PC-9 (cell line): ENCODE measurements at regions not wholly inside any gene's neighbourhood (a gene's known extent, or its start where the extent isn't known, plus 50 kb on each side); places are given as distances from the start of the nearest gene placed in this dataset.

Experiments used
- EZH2 ChIP-seq: fragments of 200-600 bp; sonication (generic); IDR thresholded peaks from 2 replicates; pipeline ENCODE4 v1.8.0; 2017; ENCODE audit warnings: antibody characterized with exemption, low read depth
- TF ChIP-seq, protein P1 (sequence below): fragments of 200-600 bp; sonication (generic); conservative IDR thresholded peaks from 2 replicates; pipeline ENCODE4 v1.6.1; 2017; ENCODE audit warnings: mixed run types, antibody characterized with exemption, mild to moderate bottlenecking, moderate library complexity

- TF ChIP-seq, protein P1, sequence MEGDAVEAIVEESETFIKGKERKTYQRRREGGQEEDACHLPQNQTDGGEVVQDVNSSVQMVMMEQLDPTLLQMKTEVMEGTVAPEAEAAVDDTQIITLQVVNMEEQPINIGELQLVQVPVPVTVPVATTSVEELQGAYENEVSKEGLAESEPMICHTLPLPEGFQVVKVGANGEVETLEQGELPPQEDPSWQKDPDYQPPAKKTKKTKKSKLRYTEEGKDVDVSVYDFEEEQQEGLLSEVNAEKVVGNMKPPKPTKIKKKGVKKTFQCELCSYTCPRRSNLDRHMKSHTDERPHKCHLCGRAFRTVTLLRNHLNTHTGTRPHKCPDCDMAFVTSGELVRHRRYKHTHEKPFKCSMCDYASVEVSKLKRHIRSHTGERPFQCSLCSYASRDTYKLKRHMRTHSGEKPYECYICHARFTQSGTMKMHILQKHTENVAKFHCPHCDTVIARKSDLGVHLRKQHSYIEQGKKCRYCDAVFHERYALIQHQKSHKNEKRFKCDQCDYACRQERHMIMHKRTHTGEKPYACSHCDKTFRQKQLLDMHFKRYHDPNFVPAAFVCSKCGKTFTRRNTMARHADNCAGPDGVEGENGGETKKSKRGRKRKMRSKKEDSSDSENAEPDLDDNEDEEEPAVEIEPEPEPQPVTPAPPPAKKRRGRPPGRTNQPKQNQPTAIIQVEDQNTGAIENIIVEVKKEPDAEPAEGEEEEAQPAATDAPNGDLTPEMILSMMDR = no peak
- TF ChIP-seq EZH2 = no peak
Observed at GRCh38 chr1:190663962-190664361, 186.3 kb upstream of the BRINP3 start.
